DOHH2 (cell line): ENCODE measurements at regions not wholly inside any gene's neighbourhood (a gene's known extent, or its start where the extent isn't known, plus 50 kb on each side); places are given as distances from the start of the nearest gene placed in this dataset.

Source experiments
- CTCF ChIP-seq: fragments of 200-600 bp; sonication (generic); IDR thresholded peaks from one replicate; pipeline ENCODE4 v1.5.1; 2014; ENCODE audit warnings: antibody characterized with exemption, mild to moderate bottlenecking, low read depth, low read length; ENCODE audit not compliant: poor library complexity, severe bottlenecking
- EZH2phosphoT487 ChIP-seq: fragments of 200-600 bp; sonication (generic); IDR thresholded peaks from 2 replicates; pipeline ENCODE4 v1.6.1; 2017; ENCODE audit warnings: borderline replicate concordance, mild to moderate bottlenecking, antibody characterized with exemption, low read length, moderate library complexity, mixed read lengths

- no peak for TF ChIP-seq CTCF
- TF ChIP-seq EZH2phosphoT487: no peak
These were observed 217.2 kb upstream of the CBLB start for GRCh38 chr3:106086038-106086437.
